GM23338 (cell line): ENCODE measurements at regions not wholly inside any gene's neighbourhood (a gene's known extent, or its start where the extent isn't known, plus 50 kb on each side); places are given as distances from the start of the nearest gene placed in this dataset.

Source experiments
- CREB1 ChIP-seq: fragments of 250-450 bp; sonication (Bioruptor Pico); IDR thresholded peaks from 2 replicates; pipeline ENCODE4 v1.5.0; 2020; ENCODE audit warnings: low read depth, mild to moderate bottlenecking, moderate library complexity
- EZH2 ChIP-seq: fragments of 200-600 bp; sonication (generic); IDR thresholded peaks from one replicate; pipeline ENCODE4 v1.8.0; 2017; ENCODE audit warnings: antibody characterized with exemption, mild to moderate bottlenecking, low read depth; ENCODE audit not compliant: unreplicated experiment
- EZH2phosphoT487 ChIP-seq: fragments of 200-600 bp; sonication (generic); IDR thresholded peaks from one replicate; pipeline ENCODE4 v1.8.1; 2018; ENCODE audit warnings: antibody characterized with exemption; ENCODE audit not compliant: unreplicated experiment
- JUNB ChIP-seq: IDR thresholded peaks from one replicate; pipeline ENCODE4 v1.6.1; 2016; ENCODE audit warnings: antibody characterized with exemption; ENCODE audit not compliant: unreplicated experiment
- POLR2AphosphoS5 ChIP-seq: IDR thresholded peaks from 2 replicates; pipeline ENCODE4 v1.6.1; 2016; ENCODE audit warnings: antibody characterized with exemption, low read depth
- ZNF114 ChIP-seq: fragments of 250-450 bp; sonication (Bioruptor Pico); IDR thresholded peaks from 2 replicates; pipeline ENCODE4 v1.5.0; 2020; ENCODE audit warnings: mild to moderate bottlenecking, moderate library complexity
- TF ChIP-seq, protein P1 (sequence below), 2 experiments: fragments of 200-600 bp in 1 of 2; sonication (generic) in 1 of 2; conservative IDR thresholded peaks; 2 replicates each; pipeline versions ENCODE4 v1.5.1 to v1.6.1; 2016 to 2017; ENCODE audit warnings: antibody characterized with exemption in 2 of 2, low read depth in 2 of 2, mild to moderate bottlenecking in 2 of 2, moderate library complexity in 1 of 2
- TF ChIP-seq, protein P2 (sequence below): IDR thresholded peaks from one replicate; pipeline ENCODE4 v1.6.1; 2018; ENCODE audit warnings: antibody characterized with exemption; ENCODE audit not compliant: unreplicated experiment

DNA sequence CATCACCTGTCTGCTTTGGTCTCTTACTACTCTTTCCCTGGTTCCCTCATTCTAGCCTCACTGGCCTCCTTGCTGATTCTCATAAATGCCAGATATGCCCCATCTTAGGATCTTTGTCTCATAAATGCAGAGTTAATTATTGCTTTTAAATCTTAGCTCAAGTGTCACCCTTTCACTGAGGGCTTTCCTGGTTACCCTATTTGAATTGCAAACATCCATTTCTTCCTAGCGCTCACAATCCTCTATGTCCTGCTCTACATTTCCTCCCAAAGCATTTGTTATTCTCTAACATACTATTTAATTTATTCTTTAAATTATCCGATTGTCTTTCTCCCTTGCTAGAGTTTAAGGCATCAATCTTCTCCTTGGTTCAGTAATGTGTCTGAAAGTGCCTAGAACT lies 296.5 kb upstream of the ADGRL4 start:
- TF ChIP-seq, protein P1, sequence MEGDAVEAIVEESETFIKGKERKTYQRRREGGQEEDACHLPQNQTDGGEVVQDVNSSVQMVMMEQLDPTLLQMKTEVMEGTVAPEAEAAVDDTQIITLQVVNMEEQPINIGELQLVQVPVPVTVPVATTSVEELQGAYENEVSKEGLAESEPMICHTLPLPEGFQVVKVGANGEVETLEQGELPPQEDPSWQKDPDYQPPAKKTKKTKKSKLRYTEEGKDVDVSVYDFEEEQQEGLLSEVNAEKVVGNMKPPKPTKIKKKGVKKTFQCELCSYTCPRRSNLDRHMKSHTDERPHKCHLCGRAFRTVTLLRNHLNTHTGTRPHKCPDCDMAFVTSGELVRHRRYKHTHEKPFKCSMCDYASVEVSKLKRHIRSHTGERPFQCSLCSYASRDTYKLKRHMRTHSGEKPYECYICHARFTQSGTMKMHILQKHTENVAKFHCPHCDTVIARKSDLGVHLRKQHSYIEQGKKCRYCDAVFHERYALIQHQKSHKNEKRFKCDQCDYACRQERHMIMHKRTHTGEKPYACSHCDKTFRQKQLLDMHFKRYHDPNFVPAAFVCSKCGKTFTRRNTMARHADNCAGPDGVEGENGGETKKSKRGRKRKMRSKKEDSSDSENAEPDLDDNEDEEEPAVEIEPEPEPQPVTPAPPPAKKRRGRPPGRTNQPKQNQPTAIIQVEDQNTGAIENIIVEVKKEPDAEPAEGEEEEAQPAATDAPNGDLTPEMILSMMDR (conservative IDR thresholded peaks at IDR 0.05; ENCODE audit: low read depth in 2 of 2) = no peak
- TF ChIP-seq EZH2 (no peak), POLR2AphosphoS5 (no peak), EZH2phosphoT487 (no peak), CREB1 (CRISPR knock-in tag) (no peak), ZNF114 (no peak), JUNB (no peak)
- TF ChIP-seq, protein P2, sequence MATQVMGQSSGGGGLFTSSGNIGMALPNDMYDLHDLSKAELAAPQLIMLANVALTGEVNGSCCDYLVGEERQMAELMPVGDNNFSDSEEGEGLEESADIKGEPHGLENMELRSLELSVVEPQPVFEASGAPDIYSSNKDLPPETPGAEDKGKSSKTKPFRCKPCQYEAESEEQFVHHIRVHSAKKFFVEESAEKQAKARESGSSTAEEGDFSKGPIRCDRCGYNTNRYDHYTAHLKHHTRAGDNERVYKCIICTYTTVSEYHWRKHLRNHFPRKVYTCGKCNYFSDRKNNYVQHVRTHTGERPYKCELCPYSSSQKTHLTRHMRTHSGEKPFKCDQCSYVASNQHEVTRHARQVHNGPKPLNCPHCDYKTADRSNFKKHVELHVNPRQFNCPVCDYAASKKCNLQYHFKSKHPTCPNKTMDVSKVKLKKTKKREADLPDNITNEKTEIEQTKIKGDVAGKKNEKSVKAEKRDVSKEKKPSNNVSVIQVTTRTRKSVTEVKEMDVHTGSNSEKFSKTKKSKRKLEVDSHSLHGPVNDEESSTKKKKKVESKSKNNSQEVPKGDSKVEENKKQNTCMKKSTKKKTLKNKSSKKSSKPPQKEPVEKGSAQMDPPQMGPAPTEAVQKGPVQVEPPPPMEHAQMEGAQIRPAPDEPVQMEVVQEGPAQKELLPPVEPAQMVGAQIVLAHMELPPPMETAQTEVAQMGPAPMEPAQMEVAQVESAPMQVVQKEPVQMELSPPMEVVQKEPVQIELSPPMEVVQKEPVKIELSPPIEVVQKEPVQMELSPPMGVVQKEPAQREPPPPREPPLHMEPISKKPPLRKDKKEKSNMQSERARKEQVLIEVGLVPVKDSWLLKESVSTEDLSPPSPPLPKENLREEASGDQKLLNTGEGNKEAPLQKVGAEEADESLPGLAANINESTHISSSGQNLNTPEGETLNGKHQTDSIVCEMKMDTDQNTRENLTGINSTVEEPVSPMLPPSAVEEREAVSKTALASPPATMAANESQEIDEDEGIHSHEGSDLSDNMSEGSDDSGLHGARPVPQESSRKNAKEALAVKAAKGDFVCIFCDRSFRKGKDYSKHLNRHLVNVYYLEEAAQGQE = no peak
